ENCODE measurements at regions not wholly inside any gene's neighbourhood (a gene's known extent, or its start where the extent isn't known, plus 50 kb on each side); places are given as distances from the start of the nearest gene placed in this dataset.

DNA sequence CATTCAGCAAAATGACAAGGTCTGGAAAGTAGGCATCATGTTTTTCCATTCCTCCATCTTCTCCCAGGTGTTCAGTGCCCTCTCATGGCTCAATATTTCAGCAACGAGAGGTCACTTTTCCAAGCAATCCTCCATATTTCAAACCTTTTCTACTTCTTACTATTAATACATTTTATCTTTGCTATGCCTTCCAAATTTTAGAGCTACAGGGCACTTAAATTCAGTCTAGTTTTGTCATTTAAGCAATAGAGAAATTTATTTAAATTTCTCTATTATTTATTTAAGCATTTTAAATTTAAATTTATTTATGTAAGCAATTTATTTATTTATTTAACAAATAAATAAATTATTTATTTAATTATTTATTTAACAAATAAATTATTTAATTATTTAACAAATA lies 305.1 kb upstream of the ANXA10 start:
- TF ChIP-seq POLR2AphosphoS5 (IDR thresholded peaks at IDR 0.05; ENCODE audit: low read depth, low read length) (no peak), TCF7L2 (IDR thresholded peaks at IDR 0.05; ENCODE audit: low read depth, low read length) (no peak), CTCF (IDR thresholded peaks at IDR 0.05) (no peak), SIN3A (IDR thresholded peaks at IDR 0.05; ENCODE audit: borderline replicate concordance, insufficient read depth, low read depth, low read length) (no peak)

Measured in Panc1 (cell line).